Right lobe of liver (tissue), 4 donors: ENCODE measurements at regions not wholly inside any gene's neighbourhood (a gene's known extent, or its start where the extent isn't known, plus 50 kb on each side); places are given as distances from the start of the nearest gene placed in this dataset.

Experiments used
- CTCF ChIP-seq, 4 donors: fragments of 200-600 bp in 3 of 4; fragments of 450-650 bp in 1 of 4; IDR thresholded peaks; one replicate each; pipeline versions ENCODE4 v1.5.1 to v1.8.0; 2016 to 2022; ENCODE audit warnings: antibody characterized with exemption in 4 of 4, mild to moderate bottlenecking in 2 of 4
- POLR2A ChIP-seq: fragments of 450-650 bp; IDR thresholded peaks from one replicate; pipeline ENCODE4 v1.6.1; 2017; ENCODE audit warnings: antibody characterized with exemption, mild to moderate bottlenecking
- donor health status: DM: no; HTN: no; CAD: no.
- donor health status: DM: no; HTN: no; CAD: no.
- donor health status: DM: no; HTN: yes; CAD: no.

GRCh38 chr11:79501707-79502106 is 60.9 kb upstream of the TENM4 start:
- TF ChIP-seq CTCF (IDR thresholded peaks at IDR 0.05) (no peak), POLR2A (no peak)
